OCI-M2 (cell line): ENCODE measurements at regions not wholly inside any gene's neighbourhood (a gene's known extent, or its start where the extent isn't known, plus 50 kb on each side); places are given as distances from the start of the nearest gene placed in this dataset.

ENCODE experiments used
- DNase-seq: peaks from one replicate; lab custom pipeline; 2025; ENCODE audit not compliant: unreplicated experiment; lab: John Stamatoyannopoulos, UW

DNA sequence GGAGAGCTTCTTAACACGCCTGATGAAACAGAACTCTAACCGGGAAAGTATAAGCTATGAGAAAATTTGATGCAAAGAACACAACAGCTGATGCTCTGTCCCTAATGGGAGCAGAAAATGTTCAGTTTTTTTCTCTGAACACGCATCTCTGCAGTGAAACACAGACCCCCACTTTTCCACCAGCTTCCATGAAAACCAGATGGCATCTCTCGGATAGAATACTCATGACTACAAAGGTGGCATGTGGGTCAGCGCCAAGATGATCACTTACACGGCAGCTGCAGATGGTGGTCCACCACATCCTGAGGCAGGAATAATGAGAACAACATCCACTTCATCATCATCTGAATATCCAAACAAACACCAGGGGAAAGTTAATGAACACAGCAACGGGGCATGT is 85.2 kb upstream of the CNR1 start:
- no peak for DNase-seq

DNA sequence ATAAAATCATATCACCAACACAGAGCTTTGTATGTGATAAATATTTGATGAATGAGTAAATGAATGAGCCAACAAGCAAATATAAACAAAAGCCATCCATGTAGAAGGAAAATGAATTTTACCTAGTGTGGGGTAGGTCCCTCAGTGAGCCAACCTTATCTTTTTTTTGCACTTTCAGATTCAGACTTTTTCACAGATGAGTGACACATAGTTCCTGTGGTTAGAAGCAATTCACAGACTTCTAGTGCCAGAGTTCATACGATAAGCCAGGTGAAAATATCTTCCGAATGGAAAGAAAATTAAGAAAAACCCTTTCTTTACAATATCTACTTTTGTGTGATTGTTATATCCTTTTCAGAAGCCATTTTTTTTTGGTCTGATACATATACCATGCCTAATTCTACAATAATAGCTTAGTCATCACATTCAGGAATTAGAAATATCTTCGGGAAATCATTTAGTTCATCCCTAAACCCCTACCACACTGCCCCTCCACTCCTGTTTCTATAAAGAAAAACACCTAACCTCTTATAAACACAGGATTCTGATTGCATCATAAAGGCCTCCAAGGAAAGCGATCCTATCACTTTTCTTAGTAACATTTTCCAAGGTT is 82.7 kb upstream of the CNR1 start:
- no peak for DNase-seq

DNA sequence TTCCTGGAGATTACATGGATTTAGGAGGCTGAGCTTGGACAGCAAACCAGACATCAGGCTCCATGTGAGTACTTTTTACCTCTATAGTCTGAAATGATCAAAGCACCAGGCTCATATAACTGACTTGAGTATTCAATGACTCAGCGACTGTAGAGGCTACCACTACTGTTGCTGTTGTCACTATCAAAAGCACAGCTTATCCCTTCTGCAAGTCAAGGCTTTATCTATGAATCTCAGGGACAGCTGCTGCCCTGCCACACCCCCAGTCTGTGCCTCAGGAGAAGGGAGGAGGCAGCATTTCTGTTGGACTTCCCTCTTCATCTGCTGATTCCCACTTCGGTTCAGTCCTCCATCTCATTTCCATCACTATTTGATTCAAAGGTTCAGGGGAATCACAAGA is 80.5 kb upstream of the CNR1 start:
- no peak for DNase-seq

DNA sequence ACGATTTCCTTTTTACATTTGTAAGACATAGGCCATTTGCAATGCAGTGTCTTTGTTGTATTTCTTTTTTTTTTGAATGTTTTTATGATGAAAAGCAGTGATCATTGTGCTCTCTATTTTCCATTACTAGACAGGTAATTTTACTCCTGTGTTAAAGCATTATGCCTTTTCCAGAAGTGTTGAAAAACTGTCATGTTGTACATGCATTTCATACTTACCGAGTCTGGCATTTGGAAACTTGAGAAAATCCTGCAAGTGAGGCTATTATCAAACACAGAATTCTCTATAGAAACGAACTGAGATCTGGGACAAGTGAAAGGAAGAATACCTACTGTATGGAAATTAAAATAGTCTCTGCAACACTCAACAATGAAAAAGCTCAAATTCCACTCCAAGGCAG is 78.6 kb upstream of the CNR1 start:
- DNase-seq: no peak

DNA sequence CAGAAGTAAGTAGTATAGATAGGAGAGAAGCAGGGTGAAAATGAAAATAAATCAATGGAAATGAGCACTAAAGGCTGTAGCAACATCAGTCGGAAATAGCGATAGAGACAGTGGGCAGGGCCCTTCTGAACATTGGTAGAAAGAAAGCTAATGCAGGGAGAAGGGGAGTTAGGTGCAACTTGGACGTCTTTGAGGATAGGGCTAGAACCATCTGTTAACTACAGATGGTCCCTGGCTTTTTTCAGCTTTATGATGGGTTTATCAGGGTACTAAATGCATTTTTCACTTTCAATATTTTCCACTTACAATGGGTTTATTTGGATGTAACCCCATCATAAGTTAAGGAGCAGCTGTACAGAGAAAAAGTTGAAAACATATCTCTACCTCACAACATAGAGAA is 72.8 kb upstream of the CNR1 start:
- no peak for DNase-seq

DNA sequence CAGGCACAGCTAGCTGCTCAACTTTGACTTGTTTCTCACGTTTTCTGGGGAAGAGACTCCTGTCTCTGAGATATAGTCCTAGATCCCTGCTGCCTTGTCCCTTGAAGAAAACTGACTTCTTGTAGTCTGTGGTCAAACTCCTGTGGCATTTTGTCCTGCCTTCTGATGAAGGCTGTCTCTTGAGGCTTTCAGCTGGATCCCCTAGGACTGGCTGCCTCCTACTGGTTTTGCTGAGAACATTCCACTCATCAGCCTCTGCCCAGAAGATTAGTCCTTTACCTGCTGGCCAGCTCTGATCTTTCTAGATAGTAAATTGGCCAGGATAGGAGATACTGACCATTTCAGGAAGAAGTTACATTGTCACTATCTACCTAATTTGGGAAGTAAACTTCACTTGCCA is 71.9 kb upstream of the CNR1 start:
- DNase-seq: no peak

DNA sequence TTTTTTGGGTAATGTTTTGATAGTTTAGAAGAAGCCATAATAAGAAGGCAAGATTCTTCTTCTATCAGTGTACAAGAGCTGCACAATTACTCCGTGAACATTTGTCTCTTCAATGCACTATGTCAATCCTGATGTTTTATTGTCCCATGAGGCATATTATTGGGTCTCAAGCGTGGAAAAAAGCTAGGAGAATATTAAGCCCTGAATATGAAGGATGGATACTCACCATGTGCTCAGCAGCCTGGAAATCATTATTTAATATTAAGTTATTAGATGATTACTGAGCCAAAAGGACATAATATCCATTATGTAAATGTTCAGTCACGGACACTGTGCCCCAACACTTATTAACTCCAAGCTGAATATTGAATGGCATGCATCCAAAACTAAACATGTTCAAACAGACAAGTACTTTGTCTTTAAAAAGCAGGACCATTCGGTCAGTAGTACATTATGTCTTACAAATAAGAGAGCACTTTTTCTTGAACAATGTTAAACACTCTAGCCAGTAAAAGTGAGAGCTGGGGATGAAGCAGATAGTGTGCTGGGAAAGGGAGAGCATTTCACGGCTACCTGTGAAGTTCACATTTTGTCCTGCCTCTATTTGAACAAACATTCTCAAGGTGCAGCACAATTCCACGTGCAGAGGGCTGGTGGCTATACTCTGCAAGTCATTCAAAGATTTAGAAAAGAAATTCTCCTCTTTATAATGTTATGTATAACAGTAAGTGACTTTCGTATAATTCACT is 70.6 kb upstream of the CNR1 start:
- DNase-seq: no peak

DNA sequence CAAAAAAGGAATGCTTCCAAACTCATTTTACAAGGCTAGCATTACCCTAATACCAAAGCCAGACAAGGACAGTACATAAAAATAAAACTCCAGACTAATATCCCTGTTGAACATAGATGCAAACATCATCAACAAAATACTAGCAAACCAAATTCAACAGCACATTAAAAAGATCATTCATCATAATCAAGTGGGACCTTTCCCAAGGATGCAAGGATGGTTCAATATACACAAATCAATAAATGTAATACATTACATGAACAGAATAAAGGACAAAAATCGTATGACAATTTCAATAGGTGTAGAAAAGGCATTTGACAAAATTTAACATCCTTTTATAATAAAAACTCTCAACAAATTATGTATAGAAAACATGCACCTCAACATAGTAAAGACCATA is 66.6 kb upstream of the CNR1 start:
- DNase-seq: no peak

DNA sequence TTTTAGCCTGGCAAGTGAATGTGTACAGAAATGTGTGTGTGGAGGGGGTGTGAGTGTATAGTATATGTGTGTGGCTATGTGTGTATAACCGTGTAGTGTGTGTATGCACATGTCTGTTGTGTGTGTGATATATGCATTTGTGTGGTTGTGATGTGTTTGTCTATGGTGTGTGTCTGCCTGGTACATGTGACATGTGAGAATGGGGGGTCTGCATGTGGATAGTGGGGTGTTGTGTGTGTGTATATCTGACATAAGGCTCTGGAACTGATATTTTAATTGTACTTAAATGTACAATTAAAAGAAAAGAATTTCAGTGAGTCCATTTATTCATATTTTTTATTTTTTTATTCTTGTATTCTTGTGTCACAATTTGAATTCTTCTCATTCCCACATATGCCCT is 57.2 kb upstream of the CNR1 start:
- DNase-seq: no peak

DNA sequence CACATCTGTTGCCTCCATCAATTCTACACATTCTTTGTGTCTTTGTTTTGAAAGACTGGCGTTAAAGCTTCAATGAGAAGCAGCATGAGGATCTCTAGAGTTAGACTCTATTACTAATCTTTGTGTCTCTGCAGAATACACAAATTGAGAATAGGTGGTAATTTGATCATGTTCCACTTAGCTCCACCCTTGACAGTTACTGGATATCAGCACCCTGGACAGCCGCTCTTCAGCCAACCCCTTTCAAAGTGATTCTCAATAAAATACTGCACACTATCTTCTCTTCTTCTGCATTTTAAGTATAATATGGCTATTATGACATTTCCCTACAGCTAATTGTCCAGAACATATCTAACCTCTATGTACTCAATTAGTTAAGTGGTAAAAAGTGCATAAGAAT is 54.3 kb upstream of the CNR1 start:
- no peak for DNase-seq

DNA sequence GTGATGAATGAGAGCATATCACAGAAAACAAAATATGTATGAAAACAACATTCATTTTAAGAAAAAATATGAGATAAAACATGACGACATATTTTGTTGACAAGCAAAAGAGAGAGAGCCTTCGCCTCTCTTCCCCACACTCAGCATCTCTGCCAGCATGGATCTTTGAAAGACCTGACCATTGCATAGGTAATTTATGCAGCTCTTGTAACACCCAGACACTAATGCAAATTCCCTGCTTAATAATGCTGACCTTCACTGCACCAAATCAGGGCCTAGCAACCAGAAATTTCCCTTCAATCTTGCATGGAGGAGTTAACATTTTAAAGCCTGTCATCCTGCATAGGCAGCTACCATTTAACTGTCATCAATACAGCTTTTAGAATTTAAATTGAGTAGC is 50.0 kb upstream of the CNR1 start:
- no peak for DNase-seq
